ENCODE measurements at regions not wholly inside any gene's neighbourhood (a gene's known extent, or its start where the extent isn't known, plus 50 kb on each side); places are given as distances from the start of the nearest gene placed in this dataset.

GRCh38 chr3:164380156-164380555 is 698.1 kb downstream of the SI start:
- Histone ChIP-seq H3K36me3 (ENCODE audit: control insufficient read depth in 4 of 4, insufficient read depth in 4 of 4, low read length in 4 of 4) (no peaks in the 10 kb centered on the region), H3K27ac (ENCODE audit: low read depth in 1 of 2, low read length in 1 of 2) (no peak overlapping the region), H3K4me1 (ENCODE audit: control insufficient read depth in 5 of 5, insufficient read depth in 5 of 5, low read length in 5 of 5) (no peaks in the 10 kb centered on the region), H3K9me3 (ENCODE audit: control insufficient read depth in 4 of 4, insufficient read depth in 3 of 4, low read length in 3 of 4) (no peaks in the 10 kb centered on the region), H3K4me3 (no peak overlapping the region), H3K9ac (ENCODE audit: insufficient read depth in 1 of 2, low read length in 2 of 2) (no peak overlapping the region), H3K27me3 (ENCODE audit: control insufficient read depth in 3 of 3, insufficient read depth in 3 of 3, low read length in 2 of 3) (no peaks in the 10 kb centered on the region)
- TF ChIP-seq CTCF (IDR thresholded peaks at IDR 0.05; ENCODE audit: control extremely low read depth, extremely low read depth): no peak
- 84 to 87% methylated on average over 3 of the region's 3 CpGs for WGBS, 2 donors
- no peak for ATAC-seq (ENCODE audit: insufficient read depth, low FRiP score)
- DNase-seq: no peak

DNA sequence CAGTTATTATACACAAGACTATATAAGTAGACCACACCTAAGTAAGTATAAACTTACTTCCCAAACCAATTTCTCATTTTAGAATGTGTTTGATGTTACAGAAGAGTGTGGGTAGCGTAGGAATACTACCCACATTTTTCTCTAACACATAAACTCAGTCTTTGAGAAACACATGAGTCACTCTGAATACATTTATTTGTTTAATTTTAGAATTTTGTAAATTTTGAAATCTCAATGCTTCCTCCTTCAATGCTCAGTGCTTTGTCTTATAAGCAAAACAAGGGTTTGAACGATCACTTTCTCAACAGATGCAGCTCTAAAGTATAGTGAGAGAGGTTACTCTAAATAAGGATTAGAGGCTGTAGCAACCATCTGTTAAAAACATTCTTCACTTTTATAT is 700.8 kb downstream of the SI start:
- Histone ChIP-seq H3K36me3 (ENCODE audit: control insufficient read depth in 4 of 4, insufficient read depth in 4 of 4, low read length in 4 of 4) (no peaks in the 10 kb centered on the region), H3K4me3 (no peak overlapping the region), H3K9me3 (ENCODE audit: control insufficient read depth in 4 of 4, insufficient read depth in 3 of 4, low read length in 3 of 4) (no peaks in the 10 kb centered on the region), H3K9ac (ENCODE audit: insufficient read depth in 1 of 2, low read length in 2 of 2) (no peak overlapping the region), H3K27me3 (ENCODE audit: control insufficient read depth in 3 of 3, insufficient read depth in 3 of 3, low read length in 2 of 3) (no peaks in the 10 kb centered on the region), H3K27ac (ENCODE audit: low read depth in 1 of 2, low read length in 1 of 2) (no peak overlapping the region), H3K4me1 (ENCODE audit: control insufficient read depth in 5 of 5, insufficient read depth in 5 of 5, low read length in 5 of 5) (no peaks in the 10 kb centered on the region)
- WGBS, 2 donors: 53 to 76% methylated on average over 2 of the region's 2 CpGs
- DNase-seq (no peak), ATAC-seq (ENCODE audit: insufficient read depth, low FRiP score) (no peak)
- no peak for TF ChIP-seq CTCF (IDR thresholded peaks at IDR 0.05; ENCODE audit: control extremely low read depth, extremely low read depth)

- no peak overlapping the region for H3K4me3 ChIP-seq
- no peak for TF ChIP-seq CTCF (IDR thresholded peaks at IDR 0.05; ENCODE audit: control extremely low read depth, extremely low read depth)
- DNase-seq (no peak), ATAC-seq (ENCODE audit: insufficient read depth, low FRiP score) (no peak)
- no peak overlapping the region for H3K27ac ChIP-seq (ENCODE audit: low read depth in 1 of 2, low read length in 1 of 2)
- H3K27me3 ChIP-seq (ENCODE audit: control insufficient read depth in 3 of 3, insufficient read depth in 3 of 3, low read length in 2 of 3): no peaks in the 10 kb centered on the region
- H3K4me1 ChIP-seq (ENCODE audit: control insufficient read depth in 5 of 5, insufficient read depth in 5 of 5, low read length in 5 of 5): no peaks in the 10 kb centered on the region
- H3K9me3 ChIP-seq (ENCODE audit: control insufficient read depth in 4 of 4, insufficient read depth in 3 of 4, low read length in 3 of 4): no peaks in the 10 kb centered on the region
- no peak overlapping the region for H3K9ac ChIP-seq (ENCODE audit: insufficient read depth in 1 of 2, low read length in 2 of 2)
- H3K36me3 ChIP-seq (ENCODE audit: control insufficient read depth in 4 of 4, insufficient read depth in 4 of 4, low read length in 4 of 4): no peaks in the 10 kb centered on the region
- 78 to 95% methylated on average over 1 of the region's 1 CpG for WGBS, 2 donors
Observed at GRCh38 chr3:164375995-164376394, 702.3 kb downstream of the SI start.

DNA sequence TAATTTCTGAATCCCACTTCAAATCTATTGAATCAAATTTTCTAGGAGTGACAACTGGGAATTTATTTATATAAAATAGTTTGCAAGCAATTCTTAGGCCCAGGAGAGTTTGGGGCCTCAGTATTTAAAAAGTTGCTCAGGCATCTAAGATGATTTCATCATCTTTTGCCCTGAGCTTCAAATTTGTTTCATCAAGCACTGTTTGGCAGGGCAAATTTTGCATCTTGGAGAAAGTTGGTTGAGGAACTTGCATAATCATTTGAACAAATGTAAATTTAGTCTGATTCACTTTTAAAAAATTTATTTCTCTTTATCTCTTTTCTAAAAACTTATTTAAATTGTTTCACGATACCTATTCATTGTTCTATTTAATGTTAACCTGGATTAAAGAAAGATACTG is 702.8 kb downstream of the SI start:
- H3K9ac ChIP-seq (ENCODE audit: insufficient read depth in 1 of 2, low read length in 2 of 2): no peak overlapping the region
- H3K27me3 ChIP-seq (ENCODE audit: control insufficient read depth in 3 of 3, insufficient read depth in 3 of 3, low read length in 2 of 3): no peaks in the 10 kb centered on the region
- no peaks in the 10 kb centered on the region for H3K9me3 ChIP-seq (ENCODE audit: control insufficient read depth in 4 of 4, insufficient read depth in 3 of 4, low read length in 3 of 4)
- no peak overlapping the region for H3K27ac ChIP-seq (ENCODE audit: low read depth in 1 of 2, low read length in 1 of 2)
- no peak overlapping the region for H3K4me3 ChIP-seq
- H3K36me3 ChIP-seq (ENCODE audit: control insufficient read depth in 4 of 4, insufficient read depth in 4 of 4, low read length in 4 of 4): no peaks in the 10 kb centered on the region
- no peak for TF ChIP-seq CTCF (IDR thresholded peaks at IDR 0.05; ENCODE audit: control extremely low read depth, extremely low read depth)
- DNase-seq (no peak), ATAC-seq (ENCODE audit: insufficient read depth, low FRiP score) (no peak)
- WGBS, 2 donors: 43 to 84% methylated on average over 1 of the region's 1 CpG
- no peaks in the 10 kb centered on the region for H3K4me1 ChIP-seq (ENCODE audit: control insufficient read depth in 5 of 5, insufficient read depth in 5 of 5, low read length in 5 of 5)

Measured in lung (tissue), 11 donors.